GM12878 (cell line): ENCODE measurements at regions not wholly inside any gene's neighbourhood (a gene's known extent, or its start where the extent isn't known, plus 50 kb on each side); places are given as distances from the start of the nearest gene placed in this dataset.

Experiments used
- ATAC-seq: fragments of 200-7000 bp; cut with Tn5 transposase; 3 replicates; pipeline ENCODE4 v1.9.1; 2020; ENCODE audit warnings: mild to moderate bottlenecking, moderate library complexity
- BruUV-seq: library from RNA; stranded (reverse); fragments of 400-500 nt; replicated peaks from 2 replicates; lab custom pipeline; 2021; lab: Mats Ljungman, UMichigan
- CTCF ChIA-PET: fragments of 300-600 bp; sonication (Branson Sonifier 250); formaldehyde crosslinking; extraction: SDS; loops from one replicate; lab custom pipeline; 2021; ENCODE audit warnings: inconsistent platforms; lab: Yijun Ruan, JAX
- POLR2A ChIA-PET: fragments of 350-600 bp; formaldehyde crosslinking; extraction: SDS; loops from one replicate; lab custom pipeline; 2021; ENCODE audit warnings: inconsistent platforms; lab: Charles Lee
- RAD21 ChIA-PET: fragments of 300-600 bp; sonication (Branson Sonifier 250); formaldehyde crosslinking; loops from one replicate; lab custom pipeline; 2023; ENCODE audit warnings: antibody characterized with exemption; ENCODE audit not compliant: unreplicated experiment; lab: Charles Lee
- SMC1A ChIA-PET: fragments of 300-600 bp; sonication (Branson Sonifier 250); formaldehyde crosslinking; loops from one replicate; lab custom pipeline; 2023; ENCODE audit not compliant: unreplicated experiment, uncharacterized antibody; lab: Charles Lee
- DNase-seq: peaks from one replicate; pipeline ENCODE4 v3.0.0-alpha.2; 2011; ENCODE audit warnings: low read depth, low spot score
- FAIRE-seq: peaks from 3 replicates; lab custom pipeline; 2011; peaks lifted over from hg19 to GRCh38; lab: Jason Lieb, UNC
- H2AFZ ChIP-seq: 2 replicates; pipeline ENCODE4 v1.6.0; 2011; ENCODE audit warnings: low read depth, low read length, control low read depth; ENCODE audit not compliant: control insufficient read depth
- H3K27ac ChIP-seq: 2 replicates; pipeline ENCODE4 v1.5.1; 2011; ENCODE audit warnings: control low read depth; ENCODE audit not compliant: control insufficient read depth, insufficient read depth
- H3K27me3 ChIP-seq, 2 experiments: replicated peaks in 1 of 2; 2 replicates each; pipeline versions ENCODE4 v1.6.0 to v1.6.1; 2011; ENCODE audit warnings: low read length in 1 of 2; ENCODE audit not compliant: control insufficient read depth in 2 of 2, insufficient read depth in 2 of 2
- H3K36me3 ChIP-seq, 2 experiments: 2 replicates each; pipeline ENCODE4 v1.5.1; 2011; ENCODE audit warnings: low read length in 1 of 2; ENCODE audit not compliant: control insufficient read depth in 2 of 2, insufficient read depth in 2 of 2
- H3K4me1 ChIP-seq: 2 replicates; pipeline ENCODE4 v1.6.1; 2011; ENCODE audit warnings: mild to moderate bottlenecking, low read length, moderate library complexity, mixed read lengths; ENCODE audit not compliant: control insufficient read depth, insufficient read depth
- H3K4me2 ChIP-seq: 2 replicates; pipeline ENCODE4 v1.6.0; 2011; ENCODE audit warnings: control low read depth; ENCODE audit not compliant: control insufficient read depth, insufficient read depth
- H3K4me3 ChIP-seq: fragments of 200-600 bp; sonication (generic); 2 replicates; pipeline ENCODE4 v1.5.1; 2016
- H3K79me2 ChIP-seq: 2 replicates; pipeline ENCODE4 v1.6.0; 2011; ENCODE audit warnings: low read length; ENCODE audit not compliant: control insufficient read depth, insufficient read depth
- H3K9ac ChIP-seq: 2 replicates; pipeline ENCODE4 v1.8.0; 2011; ENCODE audit warnings: low read length, control low read depth, mixed read lengths; ENCODE audit not compliant: control insufficient read depth, insufficient read depth
- H3K9me3 ChIP-seq: replicated peaks from 3 replicates; pipeline ENCODE4 v1.5.1; 2011; ENCODE audit warnings: mild to moderate bottlenecking, low read length; ENCODE audit not compliant: control insufficient read depth, insufficient read depth
- H4K20me1 ChIP-seq: 2 replicates; pipeline ENCODE4 v1.6.0; 2011; ENCODE audit not compliant: control insufficient read depth, insufficient read depth
- E2F4 ChIP-seq: IDR thresholded peaks from 2 replicates; pipeline ENCODE4 v1.6.1; 2012; ENCODE audit warnings: low read depth, low read length, improper control_type of control experiment
- EP300 ChIP-seq, 2 experiments: fragments of 150-350 bp in 1 of 2; IDR thresholded peaks; 2 replicates each; pipeline ENCODE4 v1.6.1; 2011 to 2012; ENCODE audit warnings: low read depth in 2 of 2, low read length in 2 of 2, borderline replicate concordance in 1 of 2, improper control_type of control experiment in 1 of 2, inconsistent platforms in 1 of 2; ENCODE audit not compliant: control insufficient read depth in 1 of 2
- ESRRA ChIP-seq: IDR thresholded peaks from 2 replicates; pipeline ENCODE4 v1.6.1; 2012; ENCODE audit warnings: mild to moderate bottlenecking, low read length, improper control_type of control experiment
- FOXM1 ChIP-seq: IDR thresholded peaks from 2 replicates; pipeline ENCODE4 v1.6.1; 2012; ENCODE audit warnings: low read depth, mild to moderate bottlenecking, inconsistent platforms, low read length, moderate library complexity
- NR2C1 ChIP-seq: fragments of 450-650 bp; IDR thresholded peaks from 2 replicates; pipeline ENCODE4 v1.6.1; 2017; ENCODE audit warnings: antibody characterized with exemption, mild to moderate bottlenecking, moderate library complexity
- NRF1 ChIP-seq: conservative IDR thresholded peaks from 2 replicates; pipeline ENCODE4 v1.6.1; 2011; ENCODE audit warnings: mild to moderate bottlenecking, low read depth, low read length, improper control_type of control experiment
- RAD51 ChIP-seq: fragments of 450-650 bp; IDR thresholded peaks from 2 replicates; pipeline ENCODE4 v1.6.1; 2016; ENCODE audit warnings: moderate library complexity, mild to moderate bottlenecking, inconsistent platforms
- RB1 ChIP-seq: fragments of 450-650 bp; formaldehyde crosslinking; IDR thresholded peaks from 2 replicates; pipeline ENCODE4 v1.6.1; 2017; ENCODE audit warnings: mild to moderate bottlenecking, borderline replicate concordance
- RELB ChIP-seq: fragments of 450-650 bp; IDR thresholded peaks from 2 replicates; pipeline ENCODE4 v1.6.1; 2017; ENCODE audit warnings: low read depth, mild to moderate bottlenecking, moderate library complexity
- SMARCA5 ChIP-seq: fragments of 450-650 bp; IDR thresholded peaks from 2 replicates; pipeline ENCODE4 v1.6.1; 2017; ENCODE audit warnings: mild to moderate bottlenecking
- SREBF1 ChIP-seq: IDR thresholded peaks from 2 replicates; pipeline ENCODE4 v1.6.1; 2012; ENCODE audit warnings: mild to moderate bottlenecking, low read length
- SREBF2 ChIP-seq: IDR thresholded peaks from 2 replicates; pipeline ENCODE4 v1.6.1; 2012; ENCODE audit warnings: mild to moderate bottlenecking, low read length
- WGBS: methylation state at CpG from one replicate; pipeline ENCODE4 v1.1.6; 2016; ENCODE audit warnings: low lambda C conversion rate; ENCODE audit not compliant: insufficient replicate concordance, insufficient coverage; ENCODE audit errors: missing lambda C conversion rate; 5-methylcytosine and 5-hydroxymethylcytosine counted together
- in situ Hi-C: fragments of 300-500 bp; cut with MboI; formaldehyde crosslinking; loops from 9 replicates; pipeline ENCODE4 v1.14.3; 2018; ENCODE audit warnings: mixed read lengths
- intact Hi-C: fragments of 100-400 bp; cut with micrococcal nuclease; formaldehyde crosslinking; loops from one replicate; pipeline ENCODE4 v1.14.2; 2022; ENCODE audit not compliant: unreplicated experiment
- TF ChIP-seq, protein P1 (sequence below): fragments of 450-650 bp; IDR thresholded peaks from 2 replicates; pipeline ENCODE4 v1.6.1; 2014; ENCODE audit warnings: mild to moderate bottlenecking
- TF ChIP-seq, protein P2 (sequence below): IDR thresholded peaks from 2 replicates; pipeline ENCODE4 v1.6.1; 2012; ENCODE audit warnings: improper control_type of control experiment, low read depth, low read length; ENCODE audit not compliant: insufficient replicate concordance
- TF ChIP-seq, protein P3 (sequence below): fragments of 150-350 bp; IDR thresholded peaks from 2 replicates; pipeline ENCODE4 v1.6.1; 2014; ENCODE audit warnings: mild to moderate bottlenecking, low read depth, low read length

- POLR2A ChIA-PET = no interaction called here
- in situ Hi-C loops (no loop called here), intact Hi-C loops (no loop called here)
- no peak overlapping the region for H3K4me2 ChIP-seq
- BruUV-seq = no TSS peak
- FAIRE-seq = no peak
- no peak for DNase-seq
- no peaks in the 10 kb centered on the region for H3K9me3 ChIP-seq
- H2AFZ ChIP-seq = no peak overlapping the region
- H3K27me3 ChIP-seq = no peaks in the 10 kb centered on the region
- no peaks in the 10 kb centered on the region for H3K36me3 ChIP-seq
- SMC1A ChIA-PET = interaction anchor here (1.1 kb wide), 1 partner anchor 26 kb away, joined by 3 read pairs; no protein-coding TSS in a partner anchor
- H3K79me2 ChIP-seq = no peaks in the 10 kb centered on the region
- ATAC-seq = no peak
- no peak overlapping the region for H3K4me3 ChIP-seq
- WGBS = 59% methylated on average over 11 of the region's 11 CpGs
- RAD21 ChIA-PET = interaction anchor here (1.1 kb wide), 1 partner anchor 10 kb away, joined by 3 read pairs; no protein-coding TSS in a partner anchor
- H4K20me1 ChIP-seq = no peaks in the 10 kb centered on the region
- no peaks in the 10 kb centered on the region for H3K4me1 ChIP-seq
- no peak overlapping the region for H3K9ac ChIP-seq
- CTCF ChIA-PET = no interaction called here
- H3K27ac ChIP-seq = no peak overlapping the region
- TF ChIP-seq ESRRA (no peak), SREBF1 (no peak), RAD51 (no peak), E2F4 (no peak), NR2C1 (no peak), SMARCA5 (no peak), FOXM1 (no peak), SREBF2 (no peak), RELB (no peak), EP300 (IDR thresholded peaks at IDR 0.05; ENCODE audit: borderline replicate concordance in 1 of 2, control insufficient read depth in 1 of 2, low read depth in 2 of 2, low read length in 2 of 2) (no peak), NRF1 (no peak), RB1 (no peak)
- TF ChIP-seq, protein P1, sequence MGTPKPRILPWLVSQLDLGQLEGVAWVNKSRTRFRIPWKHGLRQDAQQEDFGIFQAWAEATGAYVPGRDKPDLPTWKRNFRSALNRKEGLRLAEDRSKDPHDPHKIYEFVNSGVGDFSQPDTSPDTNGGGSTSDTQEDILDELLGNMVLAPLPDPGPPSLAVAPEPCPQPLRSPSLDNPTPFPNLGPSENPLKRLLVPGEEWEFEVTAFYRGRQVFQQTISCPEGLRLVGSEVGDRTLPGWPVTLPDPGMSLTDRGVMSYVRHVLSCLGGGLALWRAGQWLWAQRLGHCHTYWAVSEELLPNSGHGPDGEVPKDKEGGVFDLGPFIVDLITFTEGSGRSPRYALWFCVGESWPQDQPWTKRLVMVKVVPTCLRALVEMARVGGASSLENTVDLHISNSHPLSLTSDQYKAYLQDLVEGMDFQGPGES = no peak
- TF ChIP-seq, protein P2, sequence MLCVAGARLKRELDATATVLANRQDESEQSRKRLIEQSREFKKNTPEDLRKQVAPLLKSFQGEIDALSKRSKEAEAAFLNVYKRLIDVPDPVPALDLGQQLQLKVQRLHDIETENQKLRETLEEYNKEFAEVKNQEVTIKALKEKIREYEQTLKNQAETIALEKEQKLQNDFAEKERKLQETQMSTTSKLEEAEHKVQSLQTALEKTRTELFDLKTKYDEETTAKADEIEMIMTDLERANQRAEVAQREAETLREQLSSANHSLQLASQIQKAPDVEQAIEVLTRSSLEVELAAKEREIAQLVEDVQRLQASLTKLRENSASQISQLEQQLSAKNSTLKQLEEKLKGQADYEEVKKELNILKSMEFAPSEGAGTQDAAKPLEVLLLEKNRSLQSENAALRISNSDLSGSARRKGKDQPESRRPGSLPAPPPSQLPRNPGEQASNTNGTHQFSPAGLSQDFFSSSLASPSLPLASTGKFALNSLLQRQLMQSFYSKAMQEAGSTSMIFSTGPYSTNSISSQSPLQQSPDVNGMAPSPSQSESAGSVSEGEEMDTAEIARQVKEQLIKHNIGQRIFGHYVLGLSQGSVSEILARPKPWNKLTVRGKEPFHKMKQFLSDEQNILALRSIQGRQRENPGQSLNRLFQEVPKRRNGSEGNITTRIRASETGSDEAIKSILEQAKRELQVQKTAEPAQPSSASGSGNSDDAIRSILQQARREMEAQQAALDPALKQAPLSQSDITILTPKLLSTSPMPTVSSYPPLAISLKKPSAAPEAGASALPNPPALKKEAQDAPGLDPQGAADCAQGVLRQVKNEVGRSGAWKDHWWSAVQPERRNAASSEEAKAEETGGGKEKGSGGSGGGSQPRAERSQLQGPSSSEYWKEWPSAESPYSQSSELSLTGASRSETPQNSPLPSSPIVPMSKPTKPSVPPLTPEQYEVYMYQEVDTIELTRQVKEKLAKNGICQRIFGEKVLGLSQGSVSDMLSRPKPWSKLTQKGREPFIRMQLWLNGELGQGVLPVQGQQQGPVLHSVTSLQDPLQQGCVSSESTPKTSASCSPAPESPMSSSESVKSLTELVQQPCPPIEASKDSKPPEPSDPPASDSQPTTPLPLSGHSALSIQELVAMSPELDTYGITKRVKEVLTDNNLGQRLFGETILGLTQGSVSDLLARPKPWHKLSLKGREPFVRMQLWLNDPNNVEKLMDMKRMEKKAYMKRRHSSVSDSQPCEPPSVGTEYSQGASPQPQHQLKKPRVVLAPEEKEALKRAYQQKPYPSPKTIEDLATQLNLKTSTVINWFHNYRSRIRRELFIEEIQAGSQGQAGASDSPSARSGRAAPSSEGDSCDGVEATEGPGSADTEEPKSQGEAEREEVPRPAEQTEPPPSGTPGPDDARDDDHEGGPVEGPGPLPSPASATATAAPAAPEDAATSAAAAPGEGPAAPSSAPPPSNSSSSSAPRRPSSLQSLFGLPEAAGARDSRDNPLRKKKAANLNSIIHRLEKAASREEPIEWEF = no peak
- TF ChIP-seq, protein P3, sequence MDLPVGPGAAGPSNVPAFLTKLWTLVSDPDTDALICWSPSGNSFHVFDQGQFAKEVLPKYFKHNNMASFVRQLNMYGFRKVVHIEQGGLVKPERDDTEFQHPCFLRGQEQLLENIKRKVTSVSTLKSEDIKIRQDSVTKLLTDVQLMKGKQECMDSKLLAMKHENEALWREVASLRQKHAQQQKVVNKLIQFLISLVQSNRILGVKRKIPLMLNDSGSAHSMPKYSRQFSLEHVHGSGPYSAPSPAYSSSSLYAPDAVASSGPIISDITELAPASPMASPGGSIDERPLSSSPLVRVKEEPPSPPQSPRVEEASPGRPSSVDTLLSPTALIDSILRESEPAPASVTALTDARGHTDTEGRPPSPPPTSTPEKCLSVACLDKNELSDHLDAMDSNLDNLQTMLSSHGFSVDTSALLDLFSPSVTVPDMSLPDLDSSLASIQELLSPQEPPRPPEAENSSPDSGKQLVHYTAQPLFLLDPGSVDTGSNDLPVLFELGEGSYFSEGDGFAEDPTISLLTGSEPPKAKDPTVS = no peak
Observed at GRCh38 chr20:22216984-22217383, 367.4 kb downstream of the FOXA2 start.
